ENCODE measurements at regions not wholly inside any gene's neighbourhood (a gene's known extent, or its start where the extent isn't known, plus 50 kb on each side); places are given as distances from the start of the nearest gene placed in this dataset.

DNA sequence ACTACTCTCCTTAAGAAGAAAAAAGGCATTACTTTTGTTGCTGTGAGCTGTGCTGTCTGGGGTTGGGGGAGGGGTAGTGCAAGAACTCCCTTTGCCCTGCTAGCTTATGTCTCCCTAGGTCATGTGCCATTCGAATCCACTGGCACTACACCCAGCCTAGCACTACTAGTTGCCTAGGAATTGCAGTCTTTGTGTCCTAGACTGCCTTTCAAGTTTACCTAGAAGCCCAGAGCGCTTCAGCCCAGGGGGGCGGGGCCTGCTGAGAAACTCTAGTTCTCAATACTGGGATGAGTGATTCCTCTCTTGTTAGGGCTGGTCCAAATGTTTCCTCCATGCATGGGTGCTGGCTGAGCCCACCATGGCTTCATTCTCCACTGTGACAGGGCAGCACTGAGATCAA, 1011.5 kb downstream of the PCDH19 start:
- H3K27ac ChIP-seq, result no peak overlapping the region
- no peaks in the 10 kb centered on the region for H3K36me3 ChIP-seq
- DNase-seq (no peak), ATAC-seq (no peak)
- no peak for TF ChIP-seq CTCF (IDR thresholded peaks at IDR 0.05)
- intact Hi-C loops (cut with DNase I), result no loop called here
- H3K4me3 ChIP-seq, result no peak overlapping the region
- no peaks in the 10 kb centered on the region for H3K9me3 ChIP-seq
- H3K27me3 ChIP-seq, result no peaks in the 10 kb centered on the region
- H3K4me1 ChIP-seq, result no peaks in the 10 kb centered on the region

DNA sequence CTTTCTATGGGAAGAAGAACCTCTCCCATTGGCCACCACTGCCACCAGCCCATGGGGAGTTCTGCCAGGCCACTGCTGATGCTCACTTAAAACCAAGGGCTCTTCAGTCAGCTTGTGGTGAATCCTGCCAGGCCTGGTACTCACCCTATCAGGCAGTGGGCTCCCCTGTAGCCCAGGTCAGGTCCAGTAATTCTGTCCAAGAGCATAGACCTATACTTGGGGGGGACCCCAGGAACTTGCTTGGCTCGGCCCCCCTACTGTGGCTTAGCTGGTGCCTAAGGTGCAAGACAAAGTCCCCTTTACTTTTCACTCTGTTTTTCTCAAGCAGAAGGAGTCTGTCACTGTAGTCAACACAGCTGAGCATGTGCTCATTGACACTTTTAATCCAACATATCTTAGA, 1012.2 kb downstream of the PCDH19 start:
- no peak for DNase-seq
- intact Hi-C loops (cut with DNase I), result no loop called here
- Histone ChIP-seq H3K4me3 (no peak overlapping the region), H3K27ac (no peak overlapping the region), H3K9me3 (no peaks in the 10 kb centered on the region), H3K27me3 (no peaks in the 10 kb centered on the region), H3K4me1 (no peaks in the 10 kb centered on the region), H3K36me3 (no peaks in the 10 kb centered on the region)
- ATAC-seq, result no peak
- TF ChIP-seq CTCF (IDR thresholded peaks at IDR 0.05), result no peak

- Histone ChIP-seq H3K27me3 (no peaks in the 10 kb centered on the region), H3K4me1 (no peaks in the 10 kb centered on the region), H3K9me3 (no peaks in the 10 kb centered on the region), H3K36me3 (no peaks in the 10 kb centered on the region), H3K27ac (no peak overlapping the region), H3K4me3 (no peak overlapping the region)
- DNase-seq (no peak), ATAC-seq (no peak)
- intact Hi-C loops (cut with DNase I), result no loop called here
- TF ChIP-seq CTCF (IDR thresholded peaks at IDR 0.05), result no peak
Measured at GRCh38 chrX:99394456-99394855, 1015.6 kb downstream of the PCDH19 start.

- no peaks in the 10 kb centered on the region for H3K36me3 ChIP-seq
- H3K27ac ChIP-seq, result no peak overlapping the region
- no peaks in the 10 kb centered on the region for H3K4me1 ChIP-seq
- no peaks in the 10 kb centered on the region for H3K27me3 ChIP-seq
- DNase-seq (no peak), ATAC-seq (no peak)
- no peak for TF ChIP-seq CTCF (IDR thresholded peaks at IDR 0.05)
- H3K4me3 ChIP-seq, result no peak overlapping the region
- intact Hi-C loops (cut with DNase I), result no loop called here
- no peaks in the 10 kb centered on the region for H3K9me3 ChIP-seq
Measured at GRCh38 chrX:99384594-99385374, 1025.3 kb downstream of the PCDH19 start.

DNA sequence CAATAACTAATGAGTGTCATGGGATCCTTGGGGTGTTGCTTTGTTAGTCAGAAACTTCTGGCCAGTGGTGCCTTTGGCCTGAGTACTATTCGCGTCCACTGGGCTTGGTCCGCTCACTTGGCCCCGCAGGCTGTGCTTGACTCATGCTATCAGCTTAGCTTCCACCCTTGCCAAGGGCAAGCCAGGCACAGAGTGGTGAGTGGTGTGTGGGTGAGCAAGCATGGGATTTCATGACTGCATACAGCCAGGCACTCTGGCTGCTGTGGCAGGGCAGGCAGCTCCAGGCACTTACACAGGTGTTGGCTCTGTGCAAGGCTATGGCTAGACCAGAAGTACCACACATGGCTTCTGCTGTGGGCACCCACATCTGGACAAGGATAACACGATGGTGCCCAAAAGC, 1026.3 kb downstream of the PCDH19 start:
- TF ChIP-seq CTCF (IDR thresholded peaks at IDR 0.05), result no peak
- no peak overlapping the region for H3K27ac ChIP-seq
- H3K27me3 ChIP-seq, result no peaks in the 10 kb centered on the region
- H3K36me3 ChIP-seq, result no peaks in the 10 kb centered on the region
- DNase-seq, result no peak
- H3K9me3 ChIP-seq, result no peaks in the 10 kb centered on the region
- no peaks in the 10 kb centered on the region for H3K4me1 ChIP-seq
- intact Hi-C loops (cut with DNase I), result no loop called here
- H3K4me3 ChIP-seq, result no peak overlapping the region
- no peak for ATAC-seq

Data from upper lobe of right lung (tissue), 1 donor.